ENCODE measurements at regions not wholly inside any gene's neighbourhood (a gene's known extent, or its start where the extent isn't known, plus 50 kb on each side); places are given as distances from the start of the nearest gene placed in this dataset.
A peak's percentile ranks its signal among the peaks of the same experiment; 100 is the strongest.

DNA sequence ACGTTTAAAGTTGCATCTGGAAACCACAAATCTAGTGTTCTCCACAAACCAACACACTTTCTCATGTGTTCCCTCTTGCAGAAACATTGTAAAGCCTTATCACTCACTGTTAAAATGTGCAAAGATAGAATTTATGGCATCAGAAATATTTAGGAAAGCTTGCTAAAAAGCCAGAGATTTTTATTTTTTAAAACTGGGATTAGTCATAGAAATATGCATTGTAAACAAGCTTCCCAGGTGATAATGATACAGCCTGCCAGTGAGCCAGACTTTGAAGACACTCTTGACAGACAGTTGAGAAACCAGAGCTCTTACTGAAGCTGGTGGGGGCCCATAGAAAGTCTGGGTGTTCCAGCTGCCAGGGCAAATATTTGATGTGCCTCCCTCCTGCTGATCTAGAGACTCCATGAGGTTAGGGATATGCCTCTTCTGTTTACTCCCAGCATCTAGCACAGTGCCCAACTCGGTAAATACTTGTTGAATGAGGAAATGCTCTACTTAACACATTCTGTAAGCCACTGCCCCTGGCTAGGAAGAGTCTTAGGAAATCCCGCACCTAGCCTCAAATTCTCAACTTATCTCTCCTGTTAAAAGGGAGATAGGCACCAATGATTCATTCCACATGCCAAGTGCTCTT lies 179.0 kb upstream of the RASGEF1B start:
- no peaks in the 10 kb centered on the region for H3K36me3 ChIP-seq (ENCODE audit: insufficient read depth, low read length)
- peak overlapping the region; percentile 4 for H3K4me3 ChIP-seq (ENCODE audit: low read depth, low read length, poor library complexity, severe bottlenecking)
- peaks cover 73% of the 10 kb centered on the region for H3K4me1 ChIP-seq (ENCODE audit: insufficient read depth, low read length, severe bottlenecking)
- H4K20me1 ChIP-seq (ENCODE audit: insufficient read depth, low read length): no peaks in the 10 kb centered on the region
- no peaks in the 10 kb centered on the region for H3K9me3 ChIP-seq (ENCODE audit: low read length)
- peak overlapping the region; percentile 46 for H3K9ac ChIP-seq (ENCODE audit: low read length)
- no peak for TF ChIP-seq EZH2 (IDR thresholded peaks at IDR 0.05; ENCODE audit: borderline replicate concordance, low read length)
- TF ChIP-seq, protein P1, sequence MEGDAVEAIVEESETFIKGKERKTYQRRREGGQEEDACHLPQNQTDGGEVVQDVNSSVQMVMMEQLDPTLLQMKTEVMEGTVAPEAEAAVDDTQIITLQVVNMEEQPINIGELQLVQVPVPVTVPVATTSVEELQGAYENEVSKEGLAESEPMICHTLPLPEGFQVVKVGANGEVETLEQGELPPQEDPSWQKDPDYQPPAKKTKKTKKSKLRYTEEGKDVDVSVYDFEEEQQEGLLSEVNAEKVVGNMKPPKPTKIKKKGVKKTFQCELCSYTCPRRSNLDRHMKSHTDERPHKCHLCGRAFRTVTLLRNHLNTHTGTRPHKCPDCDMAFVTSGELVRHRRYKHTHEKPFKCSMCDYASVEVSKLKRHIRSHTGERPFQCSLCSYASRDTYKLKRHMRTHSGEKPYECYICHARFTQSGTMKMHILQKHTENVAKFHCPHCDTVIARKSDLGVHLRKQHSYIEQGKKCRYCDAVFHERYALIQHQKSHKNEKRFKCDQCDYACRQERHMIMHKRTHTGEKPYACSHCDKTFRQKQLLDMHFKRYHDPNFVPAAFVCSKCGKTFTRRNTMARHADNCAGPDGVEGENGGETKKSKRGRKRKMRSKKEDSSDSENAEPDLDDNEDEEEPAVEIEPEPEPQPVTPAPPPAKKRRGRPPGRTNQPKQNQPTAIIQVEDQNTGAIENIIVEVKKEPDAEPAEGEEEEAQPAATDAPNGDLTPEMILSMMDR (IDR thresholded peaks at IDR 0.05; ENCODE audit: low read length): no peak
- no peaks in the 10 kb centered on the region for H3K79me2 ChIP-seq (ENCODE audit: insufficient read depth, low read length)
- H3K27ac ChIP-seq (ENCODE audit: low read depth, low read length, poor library complexity, severe bottlenecking): peak overlapping the region; percentile 90
- H3K27me3 ChIP-seq (ENCODE audit: insufficient read depth, low read length): no peaks in the 10 kb centered on the region
- H2AFZ ChIP-seq (ENCODE audit: low read length): peak overlapping the region; percentile 40; the same call in 1 of the 2 replicates
- 0 out of 2 replicates have a peak, but pooled peaks cover 6% of the 10 kb centered on the region for H3F3A ChIP-seq (ENCODE audit: insufficient read depth, low read length)
- H3K9me2 ChIP-seq (ENCODE audit: low read depth, low read length): no peaks in the 10 kb centered on the region
- H3K4me2 ChIP-seq (ENCODE audit: low read length): peak overlapping the region; percentile 56

DNA sequence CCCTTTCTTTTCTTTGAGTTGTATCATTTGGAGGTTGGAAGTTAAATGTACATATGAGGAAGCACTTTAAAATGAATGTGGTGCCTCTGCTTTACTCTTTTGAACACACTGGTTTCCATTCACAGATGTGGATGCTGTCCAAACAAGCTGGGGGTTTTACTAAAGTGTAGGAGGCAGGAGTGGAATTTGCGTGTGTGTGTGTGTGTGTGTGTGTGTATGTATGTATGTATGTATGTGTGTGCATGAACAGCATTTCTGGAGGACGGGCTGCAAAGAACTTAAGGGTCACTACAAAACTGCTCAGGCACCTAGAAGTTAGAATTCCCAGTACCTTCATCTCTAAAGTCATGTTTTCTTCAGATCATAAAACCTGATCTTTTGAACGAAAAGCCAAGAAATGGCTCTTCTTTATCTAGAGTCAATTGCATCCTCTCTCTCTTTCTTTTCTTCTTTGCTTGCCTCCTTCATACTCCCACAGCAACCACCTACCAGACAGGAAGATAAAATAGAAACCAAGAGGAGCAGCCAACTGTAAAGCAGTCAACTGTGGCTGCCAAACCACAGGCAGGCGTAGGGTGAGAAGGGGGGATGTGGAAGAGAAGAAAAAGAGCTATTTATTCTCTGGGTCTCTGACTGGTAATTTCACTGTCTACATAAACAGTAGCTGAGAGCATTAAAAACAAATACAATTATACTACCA lies 177.0 kb upstream of the RASGEF1B start:
- Histone ChIP-seq H3K4me2 (ENCODE audit: low read length) (peak overlapping the region; percentile 73), H3K4me3 (ENCODE audit: low read depth, low read length, poor library complexity, severe bottlenecking) (peak overlapping the region; percentile 33), H2AFZ (ENCODE audit: low read length) (no peak overlapping the region), H3K36me3 (ENCODE audit: insufficient read depth, low read length) (no peaks in the 10 kb centered on the region), H4K20me1 (ENCODE audit: insufficient read depth, low read length) (no peaks in the 10 kb centered on the region), H3K9me3 (ENCODE audit: low read length) (peaks cover 13% of the 10 kb centered on the region), H3K4me1 (ENCODE audit: insufficient read depth, low read length, severe bottlenecking) (peaks cover 71% of the 10 kb centered on the region), H3K79me2 (ENCODE audit: insufficient read depth, low read length) (no peaks in the 10 kb centered on the region), H3K9me2 (ENCODE audit: low read depth, low read length) (no peaks in the 10 kb centered on the region), H3K9ac (ENCODE audit: low read length) (peak overlapping the region; percentile 36; the same call in 1 of the 2 replicates), H3K27ac (ENCODE audit: low read depth, low read length, poor library complexity, severe bottlenecking) (peak overlapping the region; percentile 90), H3K27me3 (ENCODE audit: insufficient read depth, low read length) (no peaks in the 10 kb centered on the region), H3F3A (ENCODE audit: insufficient read depth, low read length) (0 out of 2 replicates have a peak, but pooled peaks cover 5% of the 10 kb centered on the region)
- no peak for TF ChIP-seq EZH2 (IDR thresholded peaks at IDR 0.05; ENCODE audit: borderline replicate concordance, low read length)
- TF ChIP-seq, protein P1 (IDR thresholded peaks at IDR 0.05; ENCODE audit: low read length): no peak

DNA sequence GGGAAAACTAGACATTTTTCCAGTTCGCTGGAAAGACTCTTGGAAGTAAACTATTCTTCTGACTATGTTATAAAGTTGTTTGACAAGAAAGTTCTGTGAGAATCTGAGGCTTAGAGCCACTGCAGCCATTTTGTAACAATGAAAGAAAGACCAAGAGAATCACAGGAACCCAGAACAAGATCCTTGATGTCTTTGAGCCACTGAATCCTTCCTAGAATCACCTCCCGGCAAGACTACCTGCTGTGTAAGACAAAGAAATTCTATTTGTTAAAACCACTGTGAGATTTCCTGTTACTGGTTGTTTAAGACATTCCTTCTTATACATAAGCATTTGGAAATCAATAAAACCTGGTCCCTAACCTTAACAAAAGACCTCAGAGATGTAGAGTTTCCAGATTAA lies 175.7 kb upstream of the RASGEF1B start:
- Histone ChIP-seq H3K27ac (ENCODE audit: low read depth, low read length, poor library complexity, severe bottlenecking) (peak overlapping the region; percentile 90), H3K4me2 (ENCODE audit: low read length) (no peak overlapping the region)

More for the DNA sequence above, 175.7 kb upstream of the RASGEF1B start:
- Histone ChIP-seq H3K79me2 (ENCODE audit: insufficient read depth, low read length) (no peaks in the 10 kb centered on the region), H3K9me2 (ENCODE audit: low read depth, low read length) (no peaks in the 10 kb centered on the region), H2AFZ (ENCODE audit: low read length) (peak overlapping the region; percentile 41; the same call in 1 of the 2 replicates), H3K4me3 (ENCODE audit: low read depth, low read length, poor library complexity, severe bottlenecking) (no peak overlapping the region), H3K9me3 (ENCODE audit: low read length) (peaks cover 13% of the 10 kb centered on the region), H3K36me3 (ENCODE audit: insufficient read depth, low read length) (no peaks in the 10 kb centered on the region), H4K20me1 (ENCODE audit: insufficient read depth, low read length) (no peaks in the 10 kb centered on the region), H3K27me3 (ENCODE audit: insufficient read depth, low read length) (no peaks in the 10 kb centered on the region), H3F3A (ENCODE audit: insufficient read depth, low read length) (no peaks in the 10 kb centered on the region), H3K9ac (ENCODE audit: low read length) (no peak overlapping the region), H3K4me1 (ENCODE audit: insufficient read depth, low read length, severe bottlenecking) (peaks cover 65% of the 10 kb centered on the region)
- TF ChIP-seq, protein P1 (IDR thresholded peaks at IDR 0.05; ENCODE audit: low read length): no peak
- TF ChIP-seq EZH2 (IDR thresholded peaks at IDR 0.05; ENCODE audit: borderline replicate concordance, low read length): no peak

Data from OCI-LY1 (cell line).